ENCODE measurements at regions not wholly inside any gene's neighbourhood (a gene's known extent, or its start where the extent isn't known, plus 50 kb on each side); places are given as distances from the start of the nearest gene placed in this dataset.
"Not testable (repeated sequence)": the region's sequence is repeated elsewhere in the genome, so short reads cannot be mapped to it uniquely, and the experiment has no call there.

GRCh38 chr19:13652810-13653590 lies 111.3 kb upstream of the MRI1 start:
- no peak for DNase-seq (ENCODE audit: low read depth in 2 of 2)

GRCh38 chr19:13646758-13647157 lies 117.6 kb upstream of the MRI1 start:
- DNase-seq (ENCODE audit: low read depth in 2 of 2), result no peak

GRCh38 chr19:13644645-13645044 lies 119.7 kb upstream of the MRI1 start:
- DNase-seq (ENCODE audit: low read depth in 2 of 2), result no peak

DNA sequence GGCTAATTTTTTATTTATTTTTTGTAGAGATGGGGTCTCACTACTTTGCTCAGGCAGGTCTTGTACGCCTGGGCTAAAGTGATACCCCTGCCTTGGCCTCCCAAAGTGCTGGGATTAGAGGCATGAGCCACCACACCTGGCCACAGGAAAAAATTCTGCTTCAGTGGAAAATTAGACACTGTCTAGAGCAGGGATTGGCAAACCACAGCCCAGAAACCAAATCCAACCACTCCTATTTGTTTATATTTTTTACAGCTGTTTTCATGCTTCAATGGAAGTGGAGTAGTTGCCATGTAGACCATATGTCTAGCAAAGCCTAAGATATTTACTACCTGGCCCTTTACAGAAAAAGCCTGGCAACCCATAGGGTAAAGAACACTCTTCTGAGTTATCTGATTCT lies 123.7 kb upstream of the MRI1 start:
- no peak for DNase-seq (ENCODE audit: low read depth in 2 of 2)

GRCh38 chr19:13639342-13639929 lies 124.9 kb upstream of the MRI1 start:
- DNase-seq (ENCODE audit: low read depth in 2 of 2), result no peak

- no peak for DNase-seq (ENCODE audit: low read depth in 2 of 2)
These were observed 126.7 kb upstream of the MRI1 start for GRCh38 chr19:13637664-13638063.

DNA sequence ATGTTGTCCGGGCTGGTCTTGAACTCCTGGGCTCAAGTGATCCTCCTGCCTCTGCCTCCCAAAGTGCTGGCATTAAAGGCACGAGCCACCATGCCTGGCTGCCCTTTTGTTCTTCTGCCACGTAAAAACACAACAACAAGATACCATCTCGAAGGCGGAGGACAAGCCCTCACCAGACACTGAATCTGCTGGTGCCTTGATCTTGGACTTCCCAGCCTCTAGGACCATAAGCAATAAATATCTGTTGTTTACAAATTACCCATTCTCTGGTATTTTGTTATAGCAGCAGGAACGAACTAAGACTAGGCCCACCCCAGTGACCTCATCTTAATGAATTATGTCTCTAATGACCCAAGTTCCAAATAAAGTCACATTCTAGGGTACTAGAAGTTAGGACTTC lies 128.4 kb upstream of the CACNA1A start:
- no peak for DNase-seq (ENCODE audit: low read depth in 2 of 2)

GRCh38 chr19:13633522-13633922 lies 127.2 kb upstream of the CACNA1A start:
- DNase-seq (ENCODE audit: low read depth in 2 of 2), result no peak

- DNase-seq (ENCODE audit: low read depth in 2 of 2), result no peak
These were observed 126.8 kb upstream of the CACNA1A start for GRCh38 chr19:13633109-13633508.

DNA sequence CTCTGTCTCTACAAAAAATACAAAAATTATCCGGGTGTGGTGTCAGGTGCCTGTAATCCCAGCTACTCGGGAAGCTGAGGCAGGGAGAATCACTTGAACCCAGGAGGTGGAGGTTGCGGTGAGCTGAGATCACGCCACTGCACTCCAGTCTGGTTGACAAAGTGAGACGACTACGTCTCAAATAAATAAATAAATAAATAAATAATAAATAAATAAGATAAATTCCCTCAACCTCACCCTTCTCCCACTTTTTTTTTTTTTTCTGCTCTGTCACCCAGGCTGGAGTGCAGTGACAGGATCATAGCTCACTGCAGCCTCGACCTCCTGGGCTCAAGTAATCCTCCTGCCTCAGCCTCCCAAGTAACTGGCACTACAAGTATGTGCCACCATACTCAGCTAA lies 125.9 kb upstream of the CACNA1A start:
- DNase-seq (ENCODE audit: low read depth in 2 of 2), result not testable (repeated sequence)

GRCh38 chr19:13629687-13630357 lies 123.5 kb upstream of the CACNA1A start:
- DNase-seq (ENCODE audit: low read depth in 2 of 2), result no peak

GRCh38 chr19:13627531-13627930 lies 121.3 kb upstream of the CACNA1A start:
- no peak for DNase-seq (ENCODE audit: low read depth in 2 of 2)

GRCh38 chr19:13623716-13624710 lies 117.7 kb upstream of the CACNA1A start:
- DNase-seq (ENCODE audit: low read depth in 2 of 2), result no peak

DNA sequence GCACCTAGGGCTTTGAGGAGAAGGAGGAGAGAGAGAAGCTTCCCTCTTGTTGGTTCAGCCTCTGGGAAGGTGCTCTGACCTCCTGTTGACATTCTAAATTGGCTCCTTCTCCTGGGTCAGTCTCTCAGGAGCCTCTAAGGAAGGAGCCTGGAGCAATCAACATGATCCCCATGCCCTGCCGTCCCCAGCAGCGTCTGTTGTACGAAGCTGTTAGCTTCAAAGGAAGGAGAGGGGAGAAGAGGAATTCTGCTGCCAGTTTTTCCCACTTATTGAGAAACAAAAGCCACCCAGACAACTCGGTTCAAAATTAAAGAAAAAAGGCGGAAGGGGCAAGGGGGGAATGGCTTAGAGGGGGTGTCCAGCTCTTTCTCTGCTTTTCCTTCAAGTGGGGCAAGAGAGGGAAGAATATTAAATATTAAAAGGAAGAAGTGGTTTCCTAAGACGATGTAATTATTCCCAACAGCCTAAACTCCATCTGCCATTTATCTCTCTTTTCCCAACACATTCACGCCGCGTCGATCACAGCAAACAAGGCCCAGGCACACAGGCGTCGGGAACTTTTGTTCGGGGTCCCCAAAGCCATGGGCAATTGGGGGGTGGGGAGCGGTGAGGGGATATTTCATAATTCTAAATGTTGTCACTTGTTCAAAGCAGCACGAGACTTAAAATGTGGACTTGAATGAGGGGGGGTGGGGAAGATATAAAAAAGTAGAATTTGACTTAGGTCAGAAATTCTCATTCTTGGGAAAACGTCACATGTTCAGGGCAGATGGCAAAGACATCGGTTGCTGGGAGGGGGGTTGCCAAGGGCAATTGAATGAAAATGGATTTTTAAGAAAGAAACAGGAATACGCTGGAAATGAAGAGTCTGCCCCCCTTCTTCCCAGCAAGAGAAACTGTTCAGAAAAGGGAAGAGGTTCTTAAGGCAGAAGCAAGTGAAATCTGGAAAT lies 116.8 kb upstream of the CACNA1A start:
- DNase-seq (ENCODE audit: low read depth in 2 of 2), result no peak

- peak in 1 of 2 donors; percentile 5 for DNase-seq (ENCODE audit: low read depth in 2 of 2)
These were observed 115.1 kb upstream of the CACNA1A start for GRCh38 chr19:13621413-13621812.

GRCh38 chr19:13619203-13619632 lies 112.9 kb upstream of the CACNA1A start:
- no peak for DNase-seq (ENCODE audit: low read depth in 2 of 2)

GRCh38 chr19:13615890-13616289 lies 109.6 kb upstream of the CACNA1A start:
- DNase-seq (ENCODE audit: low read depth in 2 of 2), result no peak

- no peak for DNase-seq (ENCODE audit: low read depth in 2 of 2)
These were observed 107.2 kb upstream of the CACNA1A start for GRCh38 chr19:13613447-13613846.

GRCh38 chr19:13611596-13611995 lies 105.3 kb upstream of the CACNA1A start:
- no peak for DNase-seq (ENCODE audit: low read depth in 2 of 2)

DNA sequence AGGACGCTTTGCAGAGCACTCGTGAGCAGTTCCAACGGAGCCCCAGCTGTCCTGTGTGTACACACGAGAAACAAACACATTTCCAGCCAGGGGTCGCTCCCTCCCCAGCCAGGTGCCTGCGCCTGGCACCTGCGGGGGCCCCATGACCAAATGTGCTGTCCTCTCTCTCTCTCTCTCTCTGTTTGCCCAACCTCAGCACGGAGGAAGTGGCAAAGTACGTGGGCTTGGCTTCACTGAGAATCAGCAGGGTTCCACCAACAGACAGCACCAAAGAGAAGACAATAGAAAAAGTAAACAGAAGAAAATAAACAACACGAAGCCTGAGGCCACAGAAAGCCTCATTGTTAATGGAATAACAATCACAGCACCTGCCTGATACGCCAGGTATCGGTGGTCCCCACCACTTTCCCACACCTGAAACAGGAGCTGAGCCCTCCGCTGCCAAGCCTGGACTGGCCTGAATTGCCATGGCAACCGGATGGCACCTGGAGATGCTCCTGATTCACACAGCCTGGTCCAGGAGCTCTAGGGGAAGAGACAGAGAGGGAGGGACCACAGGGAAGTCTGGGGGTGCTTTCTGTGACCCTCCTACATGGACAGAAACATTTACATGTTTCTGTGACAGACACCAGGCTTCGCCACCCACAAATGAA lies 103.9 kb upstream of the CACNA1A start:
- DNase-seq (ENCODE audit: low read depth in 2 of 2), result no peak

All from stimulated activated CD4-positive, alpha-beta T cell treated with anti-CD3 and anti-CD28 coated beads, Interleukin-1b, Interleukin-23, amount 100 ng/mL, for 1 hour (primary cell).